WTC11 (cell line): ENCODE measurements at regions not wholly inside any gene's neighbourhood (a gene's known extent, or its start where the extent isn't known, plus 50 kb on each side); places are given as distances from the start of the nearest gene placed in this dataset.

Experiments used
- ATAC-seq: fragments of 200-7000 bp; cut with Tn5 transposase; 2 replicates; pipeline ENCODE4 v1.10.0; 2021; ENCODE audit warnings: mild to moderate bottlenecking, moderate library complexity
- CTCF ChIA-PET: fragments of 300-600 bp; sonication (Branson Sonifier 250); formaldehyde crosslinking; loops from one replicate; lab custom pipeline; 2021; ENCODE audit warnings: antibody characterized with exemption; lab: Charles Lee
- POLR2A ChIA-PET: fragments of 350-600 bp; sonication (Branson Sonifier 250); formaldehyde crosslinking; loops from one replicate; lab custom pipeline; 2021; ENCODE audit warnings: antibody characterized with exemption; lab: Charles Lee
- DNase-seq: peaks from one replicate; pipeline ENCODE4 v3.0.0; 2021; ENCODE audit warnings: low spot score
- H3K27ac Mint-ChIP-seq: 2 replicates; pipeline ENCODE4 v1.8.0; 2021; ENCODE audit warnings: mixed read lengths
- H3K27me3 Mint-ChIP-seq: 2 replicates; pipeline ENCODE4 v1.8.0; 2021; ENCODE audit warnings: low read depth, mild to moderate bottlenecking, moderate library complexity, mixed read lengths
- H3K36me3 Mint-ChIP-seq: 2 replicates; pipeline ENCODE4 v1.8.0; 2021; ENCODE audit warnings: mixed read lengths
- H3K4me1 Mint-ChIP-seq: 2 replicates; pipeline ENCODE4 v1.8.0; 2022; ENCODE audit warnings: mixed read lengths
- H3K4me3 Mint-ChIP-seq: 2 replicates; pipeline ENCODE4 v1.8.0; 2021; ENCODE audit warnings: mild to moderate bottlenecking, moderate library complexity, mixed read lengths
- H3K9me3 Mint-ChIP-seq: 2 replicates; pipeline ENCODE4 v1.8.0; 2021; ENCODE audit warnings: mixed read lengths
- HMGA2 ChIP-seq: fragments of 250-450 bp; sonication (Bioruptor Pico); IDR thresholded peaks from 2 replicates; pipeline ENCODE4 v1.4.0; 2021; ENCODE audit warnings: mild to moderate bottlenecking, moderate library complexity
- NFATC4 ChIP-seq: fragments of 250-450 bp; sonication (Bioruptor Pico); IDR thresholded peaks from 2 replicates; pipeline ENCODE4 v1.9.0; 2021; ENCODE audit warnings: mild to moderate bottlenecking
- ZNF263 ChIP-seq: sonication (generic); formaldehyde crosslinking; IDR thresholded peaks from 2 replicates; pipeline ENCODE4 v1.8.1; 2022; ENCODE audit warnings: low read depth, mild to moderate bottlenecking, moderate library complexity, missing genetic modification reagents
- ZNF671 ChIP-seq: fragments of 250-450 bp; sonication (Bioruptor Pico); IDR thresholded peaks from 2 replicates; pipeline ENCODE4 v1.8.0; 2021; ENCODE audit warnings: mild to moderate bottlenecking
- TF ChIP-seq, protein P1 (sequence below): sonication (generic); formaldehyde crosslinking; IDR thresholded peaks from 2 replicates; pipeline ENCODE4 v1.8.1; 2023; ENCODE audit warnings: mild to moderate bottlenecking, moderate library complexity, missing genetic modification reagents
- TF ChIP-seq, protein P2 (sequence below): sonication (generic); formaldehyde crosslinking; IDR thresholded peaks from 2 replicates; pipeline ENCODE4 v1.8.0; 2022; ENCODE audit warnings: mild to moderate bottlenecking, missing genetic modification reagents
- TF ChIP-seq, protein P3 (sequence below): sonication (generic); formaldehyde crosslinking; IDR thresholded peaks from 2 replicates; pipeline ENCODE4 v1.8.1; 2022; ENCODE audit warnings: mild to moderate bottlenecking, missing genetic modification reagents, moderate library complexity, borderline replicate concordance
- TF ChIP-seq, protein P4 (sequence below): sonication (generic); formaldehyde crosslinking; IDR thresholded peaks from 2 replicates; pipeline ENCODE4 v1.8.1; 2023; ENCODE audit warnings: mild to moderate bottlenecking, missing genetic modification reagents, moderate library complexity
- TF ChIP-seq, protein P5 (sequence below): sonication (generic); formaldehyde crosslinking; IDR thresholded peaks from 2 replicates; pipeline ENCODE4 v1.8.1; 2023; ENCODE audit warnings: mild to moderate bottlenecking, missing genetic modification reagents, borderline replicate concordance
- TF ChIP-seq, protein P6 (sequence below): sonication (generic); formaldehyde crosslinking; IDR thresholded peaks from 2 replicates; pipeline ENCODE4 v1.8.0; 2023; ENCODE audit warnings: missing genetic modification reagents, mild to moderate bottlenecking, borderline replicate concordance
- TF ChIP-seq, protein P7 (sequence below): fragments of 250-450 bp; sonication (Bioruptor Pico); IDR thresholded peaks from 2 replicates; pipeline ENCODE4 v2.1.2; 2022; ENCODE audit warnings: mild to moderate bottlenecking, moderate library complexity
- TF ChIP-seq, protein P8 (sequence below): sonication (generic); formaldehyde crosslinking; IDR thresholded peaks from 2 replicates; pipeline ENCODE4 v1.8.0; 2023; ENCODE audit warnings: mild to moderate bottlenecking, missing genetic modification reagents

DNA sequence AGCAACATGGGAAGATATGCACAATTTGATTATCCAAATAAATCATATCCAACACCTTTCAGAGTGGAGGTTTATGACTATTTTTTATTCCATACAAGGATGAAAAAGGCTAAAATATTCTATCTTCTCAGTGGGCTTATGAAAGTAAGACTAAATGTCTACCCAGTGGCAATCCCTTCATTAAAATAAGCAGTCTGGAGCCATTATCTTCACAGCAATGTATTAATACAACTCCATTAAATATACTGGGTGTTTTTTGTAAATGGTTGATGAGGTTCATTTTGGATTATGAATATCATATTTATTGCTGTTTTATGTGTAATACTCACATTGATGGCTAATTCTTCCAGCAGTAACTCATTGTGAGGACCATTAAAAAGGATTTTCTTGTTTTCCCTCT, 352.7 kb upstream of the SOX11 start (continued):
- TF ChIP-seq, protein P1, sequence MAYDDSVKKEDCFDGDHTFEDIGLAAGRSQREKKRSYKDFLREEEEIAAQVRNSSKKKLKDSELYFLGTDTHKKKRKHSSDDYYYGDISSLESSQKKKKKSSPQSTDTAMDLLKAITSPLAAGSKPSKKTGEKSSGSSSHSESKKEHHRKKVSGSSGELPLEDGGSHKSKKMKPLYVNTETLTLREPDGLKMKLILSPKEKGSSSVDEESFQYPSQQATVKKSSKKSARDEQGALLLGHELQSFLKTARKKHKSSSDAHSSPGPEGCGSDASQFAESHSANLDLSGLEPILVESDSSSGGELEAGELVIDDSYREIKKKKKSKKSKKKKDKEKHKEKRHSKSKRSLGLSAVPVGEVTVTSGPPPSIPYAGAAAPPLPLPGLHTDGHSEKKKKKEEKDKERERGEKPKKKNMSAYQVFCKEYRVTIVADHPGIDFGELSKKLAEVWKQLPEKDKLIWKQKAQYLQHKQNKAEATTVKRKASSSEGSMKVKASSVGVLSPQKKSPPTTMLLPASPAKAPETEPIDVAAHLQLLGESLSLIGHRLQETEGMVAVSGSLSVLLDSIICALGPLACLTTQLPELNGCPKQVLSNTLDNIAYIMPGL (CRISPR knock-in tag), result no peak
- TF ChIP-seq NFATC4 (CRISPR knock-in tag), result no peak
- TF ChIP-seq, protein P2, sequence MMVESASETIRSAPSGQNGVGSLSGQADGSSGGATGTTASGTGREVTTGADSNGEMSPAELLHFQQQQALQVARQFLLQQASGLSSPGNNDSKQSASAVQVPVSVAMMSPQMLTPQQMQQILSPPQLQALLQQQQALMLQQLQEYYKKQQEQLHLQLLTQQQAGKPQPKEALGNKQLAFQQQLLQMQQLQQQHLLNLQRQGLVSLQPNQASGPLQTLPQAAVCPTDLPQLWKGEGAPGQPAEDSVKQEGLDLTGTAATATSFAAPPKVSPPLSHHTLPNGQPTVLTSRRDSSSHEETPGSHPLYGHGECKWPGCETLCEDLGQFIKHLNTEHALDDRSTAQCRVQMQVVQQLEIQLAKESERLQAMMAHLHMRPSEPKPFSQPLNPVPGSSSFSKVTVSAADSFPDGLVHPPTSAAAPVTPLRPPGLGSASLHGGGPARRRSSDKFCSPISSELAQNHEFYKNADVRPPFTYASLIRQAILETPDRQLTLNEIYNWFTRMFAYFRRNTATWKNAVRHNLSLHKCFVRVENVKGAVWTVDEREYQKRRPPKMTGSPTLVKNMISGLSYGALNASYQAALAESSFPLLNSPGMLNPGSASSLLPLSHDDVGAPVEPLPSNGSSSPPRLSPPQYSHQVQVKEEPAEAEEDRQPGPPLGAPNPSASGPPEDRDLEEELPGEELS, result no peak
- TF ChIP-seq, protein P3, sequence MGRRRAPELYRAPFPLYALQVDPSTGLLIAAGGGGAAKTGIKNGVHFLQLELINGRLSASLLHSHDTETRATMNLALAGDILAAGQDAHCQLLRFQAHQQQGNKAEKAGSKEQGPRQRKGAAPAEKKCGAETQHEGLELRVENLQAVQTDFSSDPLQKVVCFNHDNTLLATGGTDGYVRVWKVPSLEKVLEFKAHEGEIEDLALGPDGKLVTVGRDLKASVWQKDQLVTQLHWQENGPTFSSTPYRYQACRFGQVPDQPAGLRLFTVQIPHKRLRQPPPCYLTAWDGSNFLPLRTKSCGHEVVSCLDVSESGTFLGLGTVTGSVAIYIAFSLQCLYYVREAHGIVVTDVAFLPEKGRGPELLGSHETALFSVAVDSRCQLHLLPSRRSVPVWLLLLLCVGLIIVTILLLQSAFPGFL, result no peak

DNA sequence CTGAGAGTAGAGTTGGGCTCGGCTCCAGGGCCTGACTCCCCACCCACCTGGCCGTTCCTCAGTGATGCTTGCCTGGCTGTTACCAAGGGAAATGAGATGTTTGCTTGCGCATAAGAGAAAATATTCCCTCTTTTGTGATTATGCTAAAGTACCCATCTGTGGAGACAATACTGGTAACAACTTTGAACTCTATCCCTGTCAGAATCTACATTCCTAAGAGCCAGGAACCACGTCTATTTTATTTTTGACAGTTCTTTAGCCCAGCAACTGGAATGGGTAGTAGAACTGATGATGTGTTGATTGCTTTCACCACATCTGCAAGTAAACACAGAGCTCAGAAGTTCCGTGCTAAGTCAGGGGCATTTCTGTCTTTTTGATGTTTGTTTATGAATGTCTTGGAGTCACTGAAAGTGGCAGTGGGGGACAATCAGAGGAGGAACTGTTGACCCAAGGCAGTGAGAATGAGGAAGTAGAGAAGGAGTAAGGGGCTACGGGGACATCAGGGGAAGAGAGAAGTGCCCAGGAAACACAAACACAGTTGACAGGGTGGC, 348.3 kb upstream of the SOX11 start:
- no peak overlapping the region for H3K27ac Mint-ChIP-seq
- ChIA-PET POLR2A (no interaction called here), CTCF (no interaction called here)
- H3K4me1 Mint-ChIP-seq, result no peaks in the 10 kb centered on the region
- H3K36me3 Mint-ChIP-seq, result peaks cover 54% of the 10 kb centered on the region
- no peak overlapping the region for H3K4me3 Mint-ChIP-seq
- H3K9me3 Mint-ChIP-seq, result peaks cover 74% of the 10 kb centered on the region
- no peak for ATAC-seq
- peaks cover 13% of the 10 kb centered on the region for H3K27me3 Mint-ChIP-seq
- DNase-seq, result no peak
- TF ChIP-seq, protein P4, sequence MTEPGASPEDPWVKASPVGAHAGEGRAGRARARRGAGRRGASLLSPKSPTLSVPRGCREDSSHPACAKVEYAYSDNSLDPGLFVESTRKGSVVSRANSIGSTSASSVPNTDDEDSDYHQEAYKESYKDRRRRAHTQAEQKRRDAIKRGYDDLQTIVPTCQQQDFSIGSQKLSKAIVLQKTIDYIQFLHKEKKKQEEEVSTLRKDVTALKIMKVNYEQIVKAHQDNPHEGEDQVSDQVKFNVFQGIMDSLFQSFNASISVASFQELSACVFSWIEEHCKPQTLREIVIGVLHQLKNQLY (CRISPR knock-in tag), result no peak
- TF ChIP-seq, protein P5, sequence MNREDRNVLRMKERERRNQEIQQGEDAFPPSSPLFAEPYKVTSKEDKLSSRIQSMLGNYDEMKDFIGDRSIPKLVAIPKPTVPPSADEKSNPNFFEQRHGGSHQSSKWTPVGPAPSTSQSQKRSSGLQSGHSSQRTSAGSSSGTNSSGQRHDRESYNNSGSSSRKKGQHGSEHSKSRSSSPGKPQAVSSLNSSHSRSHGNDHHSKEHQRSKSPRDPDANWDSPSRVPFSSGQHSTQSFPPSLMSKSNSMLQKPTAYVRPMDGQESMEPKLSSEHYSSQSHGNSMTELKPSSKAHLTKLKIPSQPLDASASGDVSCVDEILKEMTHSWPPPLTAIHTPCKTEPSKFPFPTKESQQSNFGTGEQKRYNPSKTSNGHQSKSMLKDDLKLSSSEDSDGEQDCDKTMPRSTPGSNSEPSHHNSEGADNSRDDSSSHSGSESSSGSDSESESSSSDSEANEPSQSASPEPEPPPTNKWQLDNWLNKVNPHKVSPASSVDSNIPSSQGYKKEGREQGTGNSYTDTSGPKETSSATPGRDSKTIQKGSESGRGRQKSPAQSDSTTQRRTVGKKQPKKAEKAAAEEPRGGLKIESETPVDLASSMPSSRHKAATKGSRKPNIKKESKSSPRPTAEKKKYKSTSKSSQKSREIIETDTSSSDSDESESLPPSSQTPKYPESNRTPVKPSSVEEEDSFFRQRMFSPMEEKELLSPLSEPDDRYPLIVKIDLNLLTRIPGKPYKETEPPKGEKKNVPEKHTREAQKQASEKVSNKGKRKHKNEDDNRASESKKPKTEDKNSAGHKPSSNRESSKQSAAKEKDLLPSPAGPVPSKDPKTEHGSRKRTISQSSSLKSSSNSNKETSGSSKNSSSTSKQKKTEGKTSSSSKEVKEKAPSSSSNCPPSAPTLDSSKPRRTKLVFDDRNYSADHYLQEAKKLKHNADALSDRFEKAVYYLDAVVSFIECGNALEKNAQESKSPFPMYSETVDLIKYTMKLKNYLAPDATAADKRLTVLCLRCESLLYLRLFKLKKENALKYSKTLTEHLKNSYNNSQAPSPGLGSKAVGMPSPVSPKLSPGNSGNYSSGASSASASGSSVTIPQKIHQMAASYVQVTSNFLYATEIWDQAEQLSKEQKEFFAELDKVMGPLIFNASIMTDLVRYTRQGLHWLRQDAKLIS, result no peak
- TF ChIP-seq, protein P6, sequence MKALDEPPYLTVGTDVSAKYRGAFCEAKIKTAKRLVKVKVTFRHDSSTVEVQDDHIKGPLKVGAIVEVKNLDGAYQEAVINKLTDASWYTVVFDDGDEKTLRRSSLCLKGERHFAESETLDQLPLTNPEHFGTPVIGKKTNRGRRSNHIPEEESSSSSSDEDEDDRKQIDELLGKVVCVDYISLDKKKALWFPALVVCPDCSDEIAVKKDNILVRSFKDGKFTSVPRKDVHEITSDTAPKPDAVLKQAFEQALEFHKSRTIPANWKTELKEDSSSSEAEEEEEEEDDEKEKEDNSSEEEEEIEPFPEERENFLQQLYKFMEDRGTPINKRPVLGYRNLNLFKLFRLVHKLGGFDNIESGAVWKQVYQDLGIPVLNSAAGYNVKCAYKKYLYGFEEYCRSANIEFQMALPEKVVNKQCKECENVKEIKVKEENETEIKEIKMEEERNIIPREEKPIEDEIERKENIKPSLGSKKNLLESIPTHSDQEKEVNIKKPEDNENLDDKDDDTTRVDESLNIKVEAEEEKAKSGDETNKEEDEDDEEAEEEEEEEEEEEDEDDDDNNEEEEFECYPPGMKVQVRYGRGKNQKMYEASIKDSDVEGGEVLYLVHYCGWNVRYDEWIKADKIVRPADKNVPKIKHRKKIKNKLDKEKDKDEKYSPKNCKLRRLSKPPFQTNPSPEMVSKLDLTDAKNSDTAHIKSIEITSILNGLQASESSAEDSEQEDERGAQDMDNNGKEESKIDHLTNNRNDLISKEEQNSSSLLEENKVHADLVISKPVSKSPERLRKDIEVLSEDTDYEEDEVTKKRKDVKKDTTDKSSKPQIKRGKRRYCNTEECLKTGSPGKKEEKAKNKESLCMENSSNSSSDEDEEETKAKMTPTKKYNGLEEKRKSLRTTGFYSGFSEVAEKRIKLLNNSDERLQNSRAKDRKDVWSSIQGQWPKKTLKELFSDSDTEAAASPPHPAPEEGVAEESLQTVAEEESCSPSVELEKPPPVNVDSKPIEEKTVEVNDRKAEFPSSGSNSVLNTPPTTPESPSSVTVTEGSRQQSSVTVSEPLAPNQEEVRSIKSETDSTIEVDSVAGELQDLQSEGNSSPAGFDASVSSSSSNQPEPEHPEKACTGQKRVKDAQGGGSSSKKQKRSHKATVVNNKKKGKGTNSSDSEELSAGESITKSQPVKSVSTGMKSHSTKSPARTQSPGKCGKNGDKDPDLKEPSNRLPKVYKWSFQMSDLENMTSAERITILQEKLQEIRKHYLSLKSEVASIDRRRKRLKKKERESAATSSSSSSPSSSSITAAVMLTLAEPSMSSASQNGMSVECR, result no peak
- no peak for TF ChIP-seq ZNF671 (CRISPR knock-in tag)
- TF ChIP-seq, protein P7, sequence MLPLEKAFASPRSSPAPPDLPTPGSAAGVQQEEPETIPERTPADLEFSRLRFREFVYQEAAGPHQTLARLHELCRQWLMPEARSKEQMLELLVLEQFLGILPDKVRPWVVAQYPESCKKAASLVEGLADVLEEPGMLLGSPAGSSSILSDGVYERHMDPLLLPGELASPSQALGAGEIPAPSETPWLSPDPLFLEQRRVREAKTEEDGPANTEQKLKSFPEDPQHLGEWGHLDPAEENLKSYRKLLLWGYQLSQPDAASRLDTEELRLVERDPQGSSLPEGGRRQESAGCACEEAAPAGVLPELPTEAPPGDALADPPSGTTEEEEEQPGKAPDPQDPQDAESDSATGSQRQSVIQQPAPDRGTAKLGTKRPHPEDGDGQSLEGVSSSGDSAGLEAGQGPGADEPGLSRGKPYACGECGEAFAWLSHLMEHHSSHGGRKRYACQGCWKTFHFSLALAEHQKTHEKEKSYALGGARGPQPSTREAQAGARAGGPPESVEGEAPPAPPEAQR (CRISPR knock-in tag), result no peak
- TF ChIP-seq, protein P8, sequence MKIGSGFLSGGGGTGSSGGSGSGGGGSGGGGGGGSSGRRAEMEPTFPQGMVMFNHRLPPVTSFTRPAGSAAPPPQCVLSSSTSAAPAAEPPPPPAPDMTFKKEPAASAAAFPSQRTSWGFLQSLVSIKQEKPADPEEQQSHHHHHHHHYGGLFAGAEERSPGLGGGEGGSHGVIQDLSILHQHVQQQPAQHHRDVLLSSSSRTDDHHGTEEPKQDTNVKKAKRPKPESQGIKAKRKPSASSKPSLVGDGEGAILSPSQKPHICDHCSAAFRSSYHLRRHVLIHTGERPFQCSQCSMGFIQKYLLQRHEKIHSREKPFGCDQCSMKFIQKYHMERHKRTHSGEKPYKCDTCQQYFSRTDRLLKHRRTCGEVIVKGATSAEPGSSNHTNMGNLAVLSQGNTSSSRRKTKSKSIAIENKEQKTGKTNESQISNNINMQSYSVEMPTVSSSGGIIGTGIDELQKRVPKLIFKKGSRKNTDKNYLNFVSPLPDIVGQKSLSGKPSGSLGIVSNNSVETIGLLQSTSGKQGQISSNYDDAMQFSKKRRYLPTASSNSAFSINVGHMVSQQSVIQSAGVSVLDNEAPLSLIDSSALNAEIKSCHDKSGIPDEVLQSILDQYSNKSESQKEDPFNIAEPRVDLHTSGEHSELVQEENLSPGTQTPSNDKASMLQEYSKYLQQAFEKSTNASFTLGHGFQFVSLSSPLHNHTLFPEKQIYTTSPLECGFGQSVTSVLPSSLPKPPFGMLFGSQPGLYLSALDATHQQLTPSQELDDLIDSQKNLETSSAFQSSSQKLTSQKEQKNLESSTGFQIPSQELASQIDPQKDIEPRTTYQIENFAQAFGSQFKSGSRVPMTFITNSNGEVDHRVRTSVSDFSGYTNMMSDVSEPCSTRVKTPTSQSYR (CRISPR knock-in tag), result no peak
- TF ChIP-seq HMGA2 (CRISPR knock-in tag), result no peak
- TF ChIP-seq ZNF263 (CRISPR knock-in tag), result no peak
